Suprapubic skin (tissue), 4 donors: ENCODE measurements at regions not wholly inside any gene's neighbourhood (a gene's known extent, or its start where the extent isn't known, plus 50 kb on each side); places are given as distances from the start of the nearest gene placed in this dataset.

Experiments used
- POLR2A ChIP-seq, 2 donors: fragments of 450-650 bp; IDR thresholded peaks; one replicate each; pipeline ENCODE4 v1.6.1; 2017; ENCODE audit warnings: antibody characterized with exemption in 2 of 2, mild to moderate bottlenecking in 2 of 2, moderate library complexity in 2 of 2
- POLR2AphosphoS5 ChIP-seq, 3 donors: sonication (generic); formaldehyde crosslinking; IDR thresholded peaks; one replicate each; pipeline ENCODE4 v1.6.1; 2017; ENCODE audit warnings: antibody characterized with exemption in 3 of 3
- TF ChIP-seq, protein P1 (sequence below), 2 donors: fragments of 200-600 bp in 1 of 2; fragments of 450-650 bp in 1 of 2; sonication (generic) in 1 of 2; IDR thresholded peaks; one replicate each; pipeline ENCODE4 v1.5.1; 2016 to 2019; ENCODE audit warnings: antibody characterized with exemption in 2 of 2, mild to moderate bottlenecking in 1 of 2, moderate library complexity in 1 of 2

DNA sequence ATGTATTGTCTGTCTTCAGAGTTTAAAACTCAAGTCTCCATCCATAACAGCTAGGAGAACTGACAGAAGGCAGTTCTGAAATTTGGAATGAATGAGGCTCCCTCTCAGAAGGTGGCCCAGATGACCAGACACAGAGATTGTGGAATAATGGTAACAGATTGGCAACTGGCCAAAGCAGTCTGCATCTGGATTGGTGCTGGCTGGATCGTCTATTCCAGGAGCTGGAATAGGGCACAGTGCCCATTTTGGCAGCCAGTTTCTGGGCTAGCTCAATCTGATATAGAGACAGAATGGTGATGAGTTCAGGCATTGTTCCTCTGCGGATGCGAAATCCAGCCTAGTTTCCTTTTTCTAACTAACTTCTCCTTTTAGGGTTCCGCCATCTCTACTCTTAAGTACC is 851.7 kb downstream of the PDCD6IP start:
- TF ChIP-seq, protein P1, sequence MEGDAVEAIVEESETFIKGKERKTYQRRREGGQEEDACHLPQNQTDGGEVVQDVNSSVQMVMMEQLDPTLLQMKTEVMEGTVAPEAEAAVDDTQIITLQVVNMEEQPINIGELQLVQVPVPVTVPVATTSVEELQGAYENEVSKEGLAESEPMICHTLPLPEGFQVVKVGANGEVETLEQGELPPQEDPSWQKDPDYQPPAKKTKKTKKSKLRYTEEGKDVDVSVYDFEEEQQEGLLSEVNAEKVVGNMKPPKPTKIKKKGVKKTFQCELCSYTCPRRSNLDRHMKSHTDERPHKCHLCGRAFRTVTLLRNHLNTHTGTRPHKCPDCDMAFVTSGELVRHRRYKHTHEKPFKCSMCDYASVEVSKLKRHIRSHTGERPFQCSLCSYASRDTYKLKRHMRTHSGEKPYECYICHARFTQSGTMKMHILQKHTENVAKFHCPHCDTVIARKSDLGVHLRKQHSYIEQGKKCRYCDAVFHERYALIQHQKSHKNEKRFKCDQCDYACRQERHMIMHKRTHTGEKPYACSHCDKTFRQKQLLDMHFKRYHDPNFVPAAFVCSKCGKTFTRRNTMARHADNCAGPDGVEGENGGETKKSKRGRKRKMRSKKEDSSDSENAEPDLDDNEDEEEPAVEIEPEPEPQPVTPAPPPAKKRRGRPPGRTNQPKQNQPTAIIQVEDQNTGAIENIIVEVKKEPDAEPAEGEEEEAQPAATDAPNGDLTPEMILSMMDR (IDR thresholded peaks at IDR 0.05): no peak
- TF ChIP-seq POLR2A (IDR thresholded peaks at IDR 0.05): no peak
- TF ChIP-seq POLR2AphosphoS5 (IDR thresholded peaks at IDR 0.05): no peak
